ENCODE measurements at regions not wholly inside any gene's neighbourhood (a gene's known extent, or its start where the extent isn't known, plus 50 kb on each side); places are given as distances from the start of the nearest gene placed in this dataset.

- no peaks in the 10 kb centered on the region for H3K27me3 ChIP-seq (ENCODE audit: control insufficient read depth, insufficient read depth, low read length)
- no peak overlapping the region for H3K27ac ChIP-seq (ENCODE audit: low read depth in 2 of 2, low read length in 2 of 2)
- intact Hi-C loops (cut with DNase I): no loop called here
- no peak overlapping the region for H3K9ac ChIP-seq (ENCODE audit: low read length in 3 of 3)
- H3K36me3 ChIP-seq (ENCODE audit: control insufficient read depth in 2 of 3, insufficient read depth in 3 of 3, low read length in 3 of 3): no peaks in the 10 kb centered on the region
- no peaks in the 10 kb centered on the region for H3K9me3 ChIP-seq (ENCODE audit: control insufficient read depth in 2 of 3, insufficient read depth in 1 of 3, low read length in 3 of 3)
- H3K4me1 ChIP-seq (ENCODE audit: control insufficient read depth in 2 of 3, insufficient read depth in 2 of 3, low read depth in 1 of 3, low read length in 3 of 3): no peaks in the 10 kb centered on the region
- FAIRE-seq (no peak), DNase-seq (no peak)
- H3K4me3 ChIP-seq (ENCODE audit: low read length in 3 of 3): no peak overlapping the region
- no peak for TF ChIP-seq CTCF (IDR thresholded peaks at IDR 0.05; ENCODE audit: borderline replicate concordance, extremely low read depth, insufficient read depth)
Observed at GRCh38 chr5:61263561-61264272, 68.3 kb upstream of the ZSWIM6 start.

GRCh38 chr5:61264273-61264661 lies 67.8 kb upstream of the ZSWIM6 start:
- intact Hi-C loops (cut with DNase I): no loop called here
- H3K9ac ChIP-seq (ENCODE audit: low read length in 3 of 3): no peak overlapping the region

GRCh38 chr5:61267116-61267515 lies 64.9 kb upstream of the ZSWIM6 start:
- FAIRE-seq: no peak

More at GRCh38 chr5:61264273-61264661, 67.8 kb upstream of the ZSWIM6 start:
- Histone ChIP-seq H3K4me1 (ENCODE audit: control insufficient read depth in 2 of 3, insufficient read depth in 2 of 3, low read depth in 1 of 3, low read length in 3 of 3) (no peaks in the 10 kb centered on the region), H3K4me3 (ENCODE audit: low read length in 3 of 3) (no peak overlapping the region), H3K27me3 (ENCODE audit: control insufficient read depth, insufficient read depth, low read length) (no peaks in the 10 kb centered on the region), H3K9me3 (ENCODE audit: control insufficient read depth in 2 of 3, insufficient read depth in 1 of 3, low read length in 3 of 3) (no peaks in the 10 kb centered on the region), H3K36me3 (ENCODE audit: control insufficient read depth in 2 of 3, insufficient read depth in 3 of 3, low read length in 3 of 3) (no peaks in the 10 kb centered on the region), H3K27ac (ENCODE audit: low read depth in 2 of 2, low read length in 2 of 2) (no peak overlapping the region)
- TF ChIP-seq CTCF (IDR thresholded peaks at IDR 0.05; ENCODE audit: borderline replicate concordance, extremely low read depth, insufficient read depth): no peak
- DNase-seq (no peak), FAIRE-seq (no peak)

More at GRCh38 chr5:61267116-61267515, 64.9 kb upstream of the ZSWIM6 start:
- H3K36me3 ChIP-seq (ENCODE audit: control insufficient read depth in 2 of 3, insufficient read depth in 3 of 3, low read length in 3 of 3): no peaks in the 10 kb centered on the region
- H3K4me1 ChIP-seq (ENCODE audit: control insufficient read depth in 2 of 3, insufficient read depth in 2 of 3, low read depth in 1 of 3, low read length in 3 of 3): no peaks in the 10 kb centered on the region
- no peaks in the 10 kb centered on the region for H3K9me3 ChIP-seq (ENCODE audit: control insufficient read depth in 2 of 3, insufficient read depth in 1 of 3, low read length in 3 of 3)
- intact Hi-C loops (cut with DNase I): no loop called here
- no peak for DNase-seq
- no peak overlapping the region for H3K9ac ChIP-seq (ENCODE audit: low read length in 3 of 3)
- H3K27me3 ChIP-seq (ENCODE audit: control insufficient read depth, insufficient read depth, low read length): no peaks in the 10 kb centered on the region
- H3K4me3 ChIP-seq (ENCODE audit: low read length in 3 of 3): no peak overlapping the region
- TF ChIP-seq CTCF (IDR thresholded peaks at IDR 0.05; ENCODE audit: borderline replicate concordance, extremely low read depth, insufficient read depth): no peak
- no peak overlapping the region for H3K27ac ChIP-seq (ENCODE audit: low read depth in 2 of 2, low read length in 2 of 2)
